Neural cell (in vitro differentiated cells): ENCODE measurements at regions not wholly inside any gene's neighbourhood (a gene's known extent, or its start where the extent isn't known, plus 50 kb on each side); places are given as distances from the start of the nearest gene placed in this dataset.

Experiments
- EP300 ChIP-seq: fragments of 450-650 bp; conservative IDR thresholded peaks from 2 replicates; pipeline ENCODE4 v1.6.1; 2014; ENCODE audit warnings: antibody characterized with exemption, mild to moderate bottlenecking, moderate library complexity; ENCODE audit not compliant: poor library complexity, severe bottlenecking
- EZH2 ChIP-seq: fragments of 200-600, 300-800 bp; shearing (Covaris generic), sonication (generic); IDR thresholded peaks from 2 replicates; pipeline ENCODE4 v1.6.1; 2014; ENCODE audit warnings: antibody characterized with exemption, low read length, borderline replicate concordance, mild to moderate bottlenecking; ENCODE audit not compliant: insufficient read depth, poor library complexity, severe bottlenecking
- MXI1 ChIP-seq: fragments of 450-650 bp; conservative IDR thresholded peaks from 2 replicates; pipeline ENCODE4 v1.6.1; 2014; ENCODE audit warnings: antibody characterized with exemption, mild to moderate bottlenecking; ENCODE audit not compliant: poor library complexity, severe bottlenecking
- POLR2AphosphoS5 ChIP-seq: IDR thresholded peaks from 2 replicates; pipeline ENCODE4 v1.6.1; 2012
- RAD21 ChIP-seq: fragments of 450-650 bp; conservative IDR thresholded peaks from 2 replicates; pipeline ENCODE4 v1.6.1; 2014; ENCODE audit warnings: antibody characterized with exemption, mild to moderate bottlenecking, moderate library complexity
- SMC3 ChIP-seq: fragments of 450-650 bp; conservative IDR thresholded peaks from 2 replicates; pipeline ENCODE4 v1.6.1; 2014; ENCODE audit warnings: antibody characterized with exemption, mild to moderate bottlenecking, moderate library complexity; ENCODE audit not compliant: poor library complexity
- TAF1 ChIP-seq: IDR thresholded peaks from 2 replicates; pipeline ENCODE4 v1.6.1; 2012; ENCODE audit warnings: low read depth
- TF ChIP-seq, protein P1 (sequence below): fragments of 450-650 bp; IDR thresholded peaks from 2 replicates; pipeline ENCODE4 v1.5.1; 2014; ENCODE audit warnings: antibody characterized with exemption, mild to moderate bottlenecking, moderate library complexity; ENCODE audit not compliant: poor library complexity, severe bottlenecking
- TF ChIP-seq, protein P2 (sequence below): IDR thresholded peaks from 2 replicates; pipeline ENCODE4 v1.6.1; 2012; ENCODE audit warnings: borderline replicate concordance

DNA sequence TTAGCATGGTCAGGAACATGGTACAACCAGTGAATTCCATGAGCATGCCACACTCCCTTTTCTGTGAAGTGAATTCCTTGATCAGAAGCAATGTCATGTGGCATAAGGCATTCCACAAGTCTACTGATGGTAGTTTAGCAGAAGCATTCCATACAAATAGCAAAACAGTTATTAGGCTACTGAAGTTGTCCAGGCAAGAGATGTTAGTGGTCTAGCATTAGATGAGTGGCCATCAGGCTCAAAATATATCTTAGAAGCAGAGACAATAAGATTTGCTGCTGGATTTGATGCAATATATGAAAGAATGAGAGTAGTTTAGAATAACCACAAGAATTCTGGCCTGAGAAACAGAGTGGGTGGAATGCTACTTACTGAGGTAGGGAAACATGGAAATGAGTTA, 355.3 kb upstream of the NRXN1 start:
- TF ChIP-seq, protein P1, sequence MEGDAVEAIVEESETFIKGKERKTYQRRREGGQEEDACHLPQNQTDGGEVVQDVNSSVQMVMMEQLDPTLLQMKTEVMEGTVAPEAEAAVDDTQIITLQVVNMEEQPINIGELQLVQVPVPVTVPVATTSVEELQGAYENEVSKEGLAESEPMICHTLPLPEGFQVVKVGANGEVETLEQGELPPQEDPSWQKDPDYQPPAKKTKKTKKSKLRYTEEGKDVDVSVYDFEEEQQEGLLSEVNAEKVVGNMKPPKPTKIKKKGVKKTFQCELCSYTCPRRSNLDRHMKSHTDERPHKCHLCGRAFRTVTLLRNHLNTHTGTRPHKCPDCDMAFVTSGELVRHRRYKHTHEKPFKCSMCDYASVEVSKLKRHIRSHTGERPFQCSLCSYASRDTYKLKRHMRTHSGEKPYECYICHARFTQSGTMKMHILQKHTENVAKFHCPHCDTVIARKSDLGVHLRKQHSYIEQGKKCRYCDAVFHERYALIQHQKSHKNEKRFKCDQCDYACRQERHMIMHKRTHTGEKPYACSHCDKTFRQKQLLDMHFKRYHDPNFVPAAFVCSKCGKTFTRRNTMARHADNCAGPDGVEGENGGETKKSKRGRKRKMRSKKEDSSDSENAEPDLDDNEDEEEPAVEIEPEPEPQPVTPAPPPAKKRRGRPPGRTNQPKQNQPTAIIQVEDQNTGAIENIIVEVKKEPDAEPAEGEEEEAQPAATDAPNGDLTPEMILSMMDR, result no peak
- TF ChIP-seq POLR2AphosphoS5, result no peak
- TF ChIP-seq, protein P2, sequence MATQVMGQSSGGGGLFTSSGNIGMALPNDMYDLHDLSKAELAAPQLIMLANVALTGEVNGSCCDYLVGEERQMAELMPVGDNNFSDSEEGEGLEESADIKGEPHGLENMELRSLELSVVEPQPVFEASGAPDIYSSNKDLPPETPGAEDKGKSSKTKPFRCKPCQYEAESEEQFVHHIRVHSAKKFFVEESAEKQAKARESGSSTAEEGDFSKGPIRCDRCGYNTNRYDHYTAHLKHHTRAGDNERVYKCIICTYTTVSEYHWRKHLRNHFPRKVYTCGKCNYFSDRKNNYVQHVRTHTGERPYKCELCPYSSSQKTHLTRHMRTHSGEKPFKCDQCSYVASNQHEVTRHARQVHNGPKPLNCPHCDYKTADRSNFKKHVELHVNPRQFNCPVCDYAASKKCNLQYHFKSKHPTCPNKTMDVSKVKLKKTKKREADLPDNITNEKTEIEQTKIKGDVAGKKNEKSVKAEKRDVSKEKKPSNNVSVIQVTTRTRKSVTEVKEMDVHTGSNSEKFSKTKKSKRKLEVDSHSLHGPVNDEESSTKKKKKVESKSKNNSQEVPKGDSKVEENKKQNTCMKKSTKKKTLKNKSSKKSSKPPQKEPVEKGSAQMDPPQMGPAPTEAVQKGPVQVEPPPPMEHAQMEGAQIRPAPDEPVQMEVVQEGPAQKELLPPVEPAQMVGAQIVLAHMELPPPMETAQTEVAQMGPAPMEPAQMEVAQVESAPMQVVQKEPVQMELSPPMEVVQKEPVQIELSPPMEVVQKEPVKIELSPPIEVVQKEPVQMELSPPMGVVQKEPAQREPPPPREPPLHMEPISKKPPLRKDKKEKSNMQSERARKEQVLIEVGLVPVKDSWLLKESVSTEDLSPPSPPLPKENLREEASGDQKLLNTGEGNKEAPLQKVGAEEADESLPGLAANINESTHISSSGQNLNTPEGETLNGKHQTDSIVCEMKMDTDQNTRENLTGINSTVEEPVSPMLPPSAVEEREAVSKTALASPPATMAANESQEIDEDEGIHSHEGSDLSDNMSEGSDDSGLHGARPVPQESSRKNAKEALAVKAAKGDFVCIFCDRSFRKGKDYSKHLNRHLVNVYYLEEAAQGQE, result no peak
- no peak for TF ChIP-seq EP300
- no peak for TF ChIP-seq EZH2
- TF ChIP-seq RAD21, result no peak
- no peak for TF ChIP-seq TAF1
- no peak for TF ChIP-seq MXI1
- TF ChIP-seq SMC3, result no peak
